HG03108 (cell line): ENCODE measurements at regions not wholly inside any gene's neighbourhood (a gene's known extent, or its start where the extent isn't known, plus 50 kb on each side); places are given as distances from the start of the nearest gene placed in this dataset.

Source experiments
- ATAC-seq: cut with Tn5 transposase; IDR thresholded peaks from one replicate; pipeline ENCODE4 v1.9.1; 2021; ENCODE audit warnings: moderate library complexity; ENCODE audit not compliant: unreplicated experiment

DNA sequence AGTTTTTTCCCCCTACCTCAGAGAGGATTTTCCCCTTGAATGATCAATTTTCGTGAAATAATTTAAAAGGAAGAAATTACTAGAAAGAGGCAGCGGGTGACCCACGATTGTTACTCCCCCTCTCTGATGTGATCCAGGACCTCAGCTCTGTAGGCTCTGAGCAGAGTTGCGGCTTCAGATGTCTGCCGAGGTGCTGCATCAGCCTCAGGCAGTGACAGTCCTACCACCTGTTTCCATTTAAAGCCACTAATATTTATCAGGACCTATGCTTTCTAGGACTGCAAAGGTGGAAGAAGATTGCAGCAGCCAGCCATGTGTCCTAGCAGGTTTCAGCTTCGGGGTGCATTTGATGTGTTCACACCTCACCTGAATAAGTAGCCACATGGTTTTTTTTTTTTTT, 294.8 kb upstream of the C2CD4B start:
- ATAC-seq = no peak

DNA sequence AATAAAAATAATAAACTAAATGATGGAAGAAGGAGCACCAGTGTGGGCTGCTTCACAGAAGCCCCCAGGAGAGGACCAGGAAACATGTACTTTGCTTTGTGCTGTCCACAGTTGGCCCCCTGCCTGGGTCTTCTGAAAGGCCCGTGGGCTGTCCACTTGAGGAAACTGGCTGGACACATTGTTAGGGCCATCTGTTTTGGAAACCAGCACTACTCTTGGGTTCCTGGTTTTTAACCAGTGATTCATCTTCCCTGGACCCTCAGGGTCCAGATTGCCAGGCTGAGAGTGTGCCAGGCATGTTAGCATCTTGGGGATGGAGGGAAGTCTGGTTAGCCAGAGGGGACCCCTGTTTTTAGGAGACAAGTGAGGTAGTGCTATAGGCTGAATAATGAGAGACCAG, 297.2 kb upstream of the C2CD4B start:
- ATAC-seq = no peak

DNA sequence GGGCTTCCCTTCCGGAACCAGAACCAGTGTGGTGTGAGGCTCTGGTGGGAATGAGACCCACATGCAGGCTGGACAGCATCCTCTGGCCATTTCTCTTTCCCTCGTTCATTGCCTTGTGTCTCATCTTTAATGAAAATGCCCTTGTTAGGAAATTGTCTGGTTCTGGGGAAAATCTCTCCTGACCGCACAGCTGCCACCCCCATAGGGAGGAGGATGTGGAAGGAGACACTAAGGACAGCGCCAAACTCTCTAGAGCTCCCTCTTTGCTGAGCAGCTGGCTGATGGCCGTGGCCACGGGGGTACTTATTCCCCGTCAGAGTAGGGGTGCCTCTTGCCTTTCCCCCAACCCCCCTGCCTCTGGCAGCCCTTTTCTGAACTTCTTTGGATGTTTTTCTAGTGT, 297.6 kb upstream of the C2CD4B start:
- ATAC-seq = no peak

DNA sequence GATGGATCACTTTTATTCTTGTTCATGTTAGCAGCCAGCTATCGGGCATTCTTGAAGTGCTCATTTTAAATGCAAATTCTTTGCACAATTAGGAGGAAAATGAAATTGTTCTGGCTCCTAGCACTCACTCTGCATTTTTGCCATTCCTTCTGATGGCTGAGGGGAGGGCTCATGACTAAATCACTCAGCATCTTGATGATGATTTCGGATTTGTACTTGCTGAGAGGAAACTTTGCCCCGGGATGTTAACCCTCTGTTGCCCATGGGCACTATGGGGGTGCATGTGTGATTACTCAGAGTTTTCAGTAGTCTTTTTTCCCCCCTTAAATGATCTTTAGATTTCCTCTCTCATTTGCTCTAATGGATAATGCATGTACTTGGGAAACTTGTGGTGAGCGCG, 299.6 kb upstream of the C2CD4B start:
- ATAC-seq = no peak

DNA sequence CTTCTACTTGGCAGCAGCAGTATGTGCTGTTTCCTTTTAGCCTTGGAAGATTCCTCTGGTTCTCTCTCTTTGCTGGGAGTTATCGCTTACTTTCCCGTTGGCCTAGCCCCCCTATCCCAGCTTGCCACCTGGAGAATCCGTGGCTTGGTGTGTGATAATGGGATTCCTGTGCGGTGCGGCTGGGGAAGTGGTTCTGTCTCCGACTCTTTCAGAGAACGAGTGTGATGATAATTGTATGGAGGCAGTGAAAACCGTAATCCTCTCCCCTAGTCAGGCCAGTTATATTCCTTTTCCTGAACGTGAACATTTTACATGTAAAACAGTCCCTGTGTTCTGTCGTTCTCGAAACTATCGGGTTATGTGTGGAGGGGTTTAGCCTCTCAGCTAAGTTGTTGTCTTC, 300.1 kb upstream of the C2CD4B start:
- no peak for ATAC-seq

DNA sequence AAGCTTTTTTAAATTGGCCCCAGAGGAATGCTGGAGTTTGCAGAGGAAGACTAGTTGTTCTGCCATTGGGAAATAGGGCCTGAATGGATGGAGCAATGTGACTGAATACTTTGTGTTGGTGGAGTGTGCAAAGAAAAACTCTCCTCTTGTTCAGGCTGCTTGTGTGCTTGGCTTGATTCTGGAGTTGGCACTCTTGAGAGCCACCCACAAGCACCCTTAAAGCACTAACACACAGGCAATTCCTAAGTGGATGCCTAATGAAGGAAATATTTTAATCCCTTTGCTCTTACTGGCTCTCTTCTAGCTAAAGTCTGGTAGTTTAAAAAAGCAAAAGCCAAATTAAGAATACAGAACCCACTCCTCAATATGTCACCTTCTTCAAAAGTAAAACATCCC, 304.4 kb upstream of the C2CD4B start:
- no peak for ATAC-seq

DNA sequence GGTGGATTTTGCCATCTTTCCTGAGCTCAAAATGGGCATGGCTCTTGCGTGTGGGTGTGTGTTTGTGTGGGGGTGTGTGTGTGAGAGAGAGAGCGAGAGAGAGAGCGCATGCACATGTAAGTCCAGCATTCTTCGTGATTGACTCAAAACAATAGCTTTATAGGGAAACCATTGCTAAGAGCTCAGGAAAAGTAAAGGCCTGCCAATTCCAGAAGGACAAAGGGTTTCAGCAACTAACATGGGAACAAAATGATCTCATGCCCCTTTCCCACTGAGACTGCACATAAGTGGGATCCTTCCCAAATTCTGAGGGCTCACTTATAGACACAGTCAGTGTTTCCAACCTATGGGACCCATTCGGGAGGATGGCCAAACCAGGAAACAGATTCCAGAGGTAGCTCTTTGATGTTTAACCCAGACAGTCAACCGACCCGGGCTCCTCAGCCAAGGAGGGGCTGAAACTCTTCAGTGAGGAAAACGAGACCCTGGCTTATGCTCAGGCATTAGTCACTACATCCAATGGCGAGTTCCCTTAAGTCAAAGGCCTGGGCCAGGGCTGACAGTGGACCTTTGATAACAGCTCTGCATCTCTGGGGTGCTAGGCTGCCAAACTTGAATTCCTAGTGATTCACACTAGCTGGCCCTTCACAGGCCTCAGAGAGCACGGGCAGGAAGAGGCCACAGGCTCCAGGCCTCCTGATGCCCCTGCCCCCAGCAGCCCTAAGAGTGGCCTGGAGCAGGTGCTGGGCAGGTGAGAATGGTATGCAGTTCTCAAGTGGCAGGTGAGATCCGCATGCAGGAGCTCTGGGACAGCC, 305.0 kb upstream of the C2CD4B start:
- ATAC-seq = no peak

DNA sequence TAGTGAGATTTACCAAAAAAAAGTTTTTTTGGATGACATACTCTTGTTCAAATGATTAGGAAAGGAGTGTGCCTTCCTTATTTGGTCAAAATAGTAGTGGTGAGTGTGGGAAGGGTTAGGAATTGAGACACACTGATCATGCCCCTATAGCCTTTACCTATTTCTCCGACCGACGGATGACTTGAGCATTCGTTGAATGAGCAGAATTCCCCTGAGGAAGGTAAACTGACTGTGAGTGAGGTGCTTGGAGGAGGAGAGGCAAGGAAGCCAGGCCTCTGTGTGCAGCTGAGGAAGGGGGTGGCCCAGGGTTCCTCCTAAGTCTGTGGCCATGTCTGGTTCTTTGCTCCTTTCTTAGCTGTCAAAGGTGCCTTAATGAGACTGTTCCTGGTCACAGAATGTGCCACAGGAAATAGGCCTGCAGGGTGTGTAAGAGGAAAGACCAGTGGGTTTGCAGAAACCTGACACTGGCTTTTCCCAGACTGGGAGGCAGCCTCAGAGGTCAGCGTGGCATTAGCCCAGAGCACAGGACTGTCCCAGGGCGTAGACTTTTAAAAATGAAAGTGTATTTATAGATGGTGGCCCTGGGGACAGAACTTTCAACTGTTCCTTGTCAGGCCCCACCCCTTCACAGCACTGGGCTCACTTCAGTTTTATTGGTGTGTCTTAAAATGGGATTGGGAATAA, 307.7 kb upstream of the C2CD4B start:
- no peak for ATAC-seq

DNA sequence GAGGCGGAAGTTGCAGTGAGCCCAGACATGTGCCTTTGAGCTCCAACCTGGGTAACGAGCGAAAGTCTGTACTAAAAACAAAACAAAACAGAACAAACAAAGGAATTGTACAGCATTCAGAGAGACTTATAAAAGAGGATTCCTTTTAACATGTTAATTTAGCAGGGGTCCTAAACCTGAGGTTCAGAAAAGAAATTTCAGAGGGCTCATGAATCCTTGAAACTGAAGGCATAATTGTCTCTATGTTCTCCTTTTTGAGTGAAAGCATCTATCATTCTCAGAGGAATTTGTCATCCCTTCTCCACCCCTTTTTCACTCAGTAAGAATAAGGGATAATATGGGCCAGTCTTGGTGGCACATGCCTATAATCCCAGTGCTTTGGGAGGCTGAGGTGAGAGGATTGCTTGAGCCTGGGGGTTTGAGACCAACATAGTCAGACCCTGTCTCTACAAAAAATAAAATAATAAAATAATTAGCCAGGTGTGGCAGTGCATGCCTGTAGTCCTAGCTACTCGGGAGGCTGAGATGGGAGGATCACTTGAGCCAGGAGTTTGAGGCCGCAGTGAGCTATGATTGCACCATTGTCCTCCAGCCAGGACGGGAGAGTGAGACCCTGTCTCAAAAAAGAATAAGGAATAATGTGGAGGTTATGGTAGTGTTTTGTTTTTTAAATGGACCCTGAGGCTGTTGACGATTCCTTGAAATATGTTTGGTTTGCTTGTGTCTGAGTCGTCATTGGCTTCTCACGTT, 309.1 kb upstream of the C2CD4B start:
- no peak for ATAC-seq

DNA sequence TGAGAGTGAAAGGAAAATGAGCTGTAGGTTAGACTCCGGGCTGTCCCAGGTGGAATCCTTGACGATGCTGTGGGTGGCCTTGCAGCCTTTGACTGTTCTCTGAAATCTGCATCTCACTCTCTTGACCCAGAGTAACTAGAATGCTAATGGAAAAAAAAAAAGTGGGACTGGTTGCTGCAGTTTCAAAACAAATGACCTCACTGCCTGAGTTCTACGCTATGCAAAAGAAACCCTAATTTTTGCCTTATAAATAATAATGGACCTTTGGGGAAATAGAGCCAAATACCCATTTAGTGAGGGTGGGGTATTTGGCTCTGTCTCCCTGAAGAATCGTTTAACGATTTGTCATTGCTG, 309.7 kb upstream of the C2CD4B start:
- no peak for ATAC-seq

DNA sequence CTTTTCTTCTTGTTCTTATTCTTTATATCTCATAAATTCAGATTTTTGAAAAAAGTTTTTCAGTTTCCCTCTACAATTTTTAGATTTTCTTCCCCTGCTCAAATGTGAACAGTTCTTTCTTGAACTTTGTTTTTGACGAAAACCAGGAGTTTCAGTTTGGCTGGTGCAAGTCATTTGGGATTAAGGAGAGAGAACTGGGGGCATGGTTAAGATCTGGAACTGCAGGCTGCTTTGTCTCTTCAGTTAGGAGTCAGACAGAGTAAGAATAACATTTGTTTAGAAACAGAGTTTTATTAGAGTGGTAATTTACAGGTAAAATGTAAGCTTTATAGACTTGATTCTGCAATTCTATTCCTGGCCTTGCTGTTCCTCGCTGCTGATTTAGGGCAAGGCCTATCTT, 310.5 kb upstream of the C2CD4B start:
- ATAC-seq = no peak

DNA sequence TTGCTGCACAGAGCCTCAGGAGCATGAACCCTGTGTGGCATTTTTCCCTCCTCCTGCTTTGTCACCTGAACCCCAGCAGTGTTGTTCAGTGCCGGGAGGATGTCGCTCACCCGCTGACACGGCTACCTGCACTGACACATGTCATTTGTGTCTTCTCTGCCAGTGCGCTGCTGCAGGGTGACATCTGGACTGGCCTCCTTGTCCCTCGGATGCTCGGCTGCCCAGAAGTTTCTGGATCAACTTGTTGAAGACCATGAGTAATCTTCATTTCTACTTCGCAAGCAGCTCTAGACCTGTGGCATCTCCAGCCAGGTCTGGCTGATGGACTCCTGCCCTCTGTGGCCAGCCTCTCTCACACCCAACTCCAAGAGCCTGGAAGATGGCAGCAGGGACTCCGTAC, 311.1 kb upstream of the C2CD4B start:
- no peak for ATAC-seq

DNA sequence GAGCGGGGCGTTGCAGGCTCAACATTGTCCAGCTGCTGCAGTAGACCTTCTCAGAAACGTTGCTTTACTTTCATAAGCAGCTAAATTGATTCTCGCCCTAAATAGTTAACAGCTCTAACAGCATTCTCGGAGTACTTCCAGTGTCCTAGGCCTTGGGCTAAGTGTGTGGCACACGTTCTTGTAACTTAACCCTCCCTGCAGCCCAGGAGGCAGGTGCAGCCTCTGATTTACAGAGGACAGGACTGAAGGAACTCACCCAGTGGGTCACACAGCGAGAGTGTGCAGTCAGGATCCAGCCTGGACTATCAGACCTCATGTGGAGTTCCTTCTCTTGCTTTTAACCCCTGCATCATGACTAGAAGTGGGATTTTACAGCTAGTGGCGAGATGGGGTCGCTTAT, 312.8 kb upstream of the C2CD4B start:
- no peak for ATAC-seq

DNA sequence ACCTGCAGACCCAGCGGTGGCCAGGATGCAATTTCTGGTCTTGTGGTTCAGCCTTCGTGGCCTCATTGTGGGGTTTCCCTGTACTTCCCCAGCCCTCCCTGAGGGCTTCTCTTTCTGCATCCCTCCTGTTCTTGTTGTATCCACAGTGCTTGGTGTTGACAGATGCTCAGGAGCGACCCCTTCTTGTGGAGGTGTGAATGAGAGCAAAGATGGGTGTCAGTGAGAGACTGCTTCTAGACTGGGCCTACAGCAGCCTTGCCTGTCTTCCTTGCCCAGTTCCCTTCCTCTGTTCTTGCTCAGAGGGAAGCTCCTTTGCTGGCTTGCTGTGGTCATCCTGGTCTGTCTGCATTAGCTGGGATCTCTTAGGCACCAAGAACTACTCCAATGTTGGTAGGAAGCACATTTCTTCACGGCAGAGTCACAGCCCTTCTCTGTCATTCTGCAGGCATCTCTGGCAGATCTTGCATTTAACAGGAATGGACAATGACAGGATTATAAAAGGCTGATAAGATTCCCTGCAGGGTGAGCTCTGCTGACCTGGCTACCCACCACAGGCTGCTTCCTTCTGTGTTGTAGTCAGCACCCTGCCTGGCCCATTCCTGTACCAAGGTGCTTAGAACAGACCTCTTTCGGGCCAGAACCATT, 317.8 kb upstream of the C2CD4B start:
- no peak for ATAC-seq

DNA sequence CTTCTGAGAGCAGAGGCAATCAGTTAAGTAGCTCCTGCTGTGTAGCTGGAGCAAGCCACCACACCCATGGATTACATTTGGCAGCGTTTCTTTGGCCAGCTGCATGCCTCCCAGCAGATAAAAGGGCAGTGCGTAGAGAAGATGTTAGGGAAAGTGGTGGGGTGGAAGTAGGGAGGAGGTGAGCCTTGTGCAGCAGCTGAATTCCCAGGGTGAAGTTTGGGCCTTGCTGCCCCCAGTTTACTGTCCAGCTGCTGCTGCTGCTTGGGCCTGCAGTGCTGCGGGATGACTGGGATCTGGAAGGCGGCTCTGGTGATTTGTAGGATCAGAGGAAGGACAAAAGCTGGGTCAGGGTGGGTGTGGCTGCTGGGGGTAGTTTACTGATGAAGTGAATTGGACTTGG, 318.7 kb upstream of the C2CD4B start:
- ATAC-seq = no peak

DNA sequence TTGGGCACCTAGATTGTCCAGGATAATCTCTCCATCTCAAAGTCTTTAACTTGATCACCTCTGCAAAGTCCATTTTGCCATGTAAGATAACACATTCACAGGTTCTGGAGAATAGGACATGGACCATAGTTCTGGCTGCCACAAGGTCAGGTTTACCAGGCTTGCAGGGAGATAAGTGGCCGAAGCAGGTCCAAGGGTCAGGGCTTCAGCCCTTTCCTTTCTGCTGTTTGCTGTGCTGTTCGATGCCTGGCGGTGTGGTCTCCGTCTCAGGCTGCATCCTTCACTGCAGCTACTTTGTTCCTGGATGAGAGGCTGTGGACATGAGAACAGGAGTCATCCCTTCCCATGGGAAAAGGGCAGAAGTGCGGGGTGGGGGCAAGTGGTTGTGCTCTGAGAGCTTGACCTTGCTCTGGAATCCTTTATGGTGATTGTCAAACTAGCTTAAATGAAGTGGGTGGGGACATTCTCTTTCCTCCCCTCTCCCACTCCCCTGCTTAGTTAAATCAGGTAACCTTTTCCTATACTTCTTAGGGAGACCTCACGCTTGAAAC, 320.2 kb upstream of the C2CD4B start:
- ATAC-seq = no peak

DNA sequence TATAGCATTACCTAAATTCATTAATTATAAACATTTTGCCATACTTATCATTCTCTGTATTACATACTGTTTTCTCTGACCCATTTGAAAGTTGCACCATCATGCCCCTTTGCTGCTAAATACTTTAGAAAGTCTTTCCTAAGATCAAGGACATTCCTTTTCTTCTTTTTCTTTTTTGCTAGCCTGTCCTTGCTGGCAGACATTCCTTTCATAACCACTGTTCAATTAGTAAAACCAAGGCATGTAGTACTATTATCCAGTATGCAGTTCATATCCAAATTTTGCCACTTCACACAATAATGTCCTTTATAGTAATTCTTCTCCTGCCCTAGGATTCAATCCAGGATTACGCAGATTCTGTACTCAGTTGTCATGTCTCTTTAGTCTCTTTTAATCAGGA, 321.0 kb upstream of the C2CD4B start:
- no peak for ATAC-seq

DNA sequence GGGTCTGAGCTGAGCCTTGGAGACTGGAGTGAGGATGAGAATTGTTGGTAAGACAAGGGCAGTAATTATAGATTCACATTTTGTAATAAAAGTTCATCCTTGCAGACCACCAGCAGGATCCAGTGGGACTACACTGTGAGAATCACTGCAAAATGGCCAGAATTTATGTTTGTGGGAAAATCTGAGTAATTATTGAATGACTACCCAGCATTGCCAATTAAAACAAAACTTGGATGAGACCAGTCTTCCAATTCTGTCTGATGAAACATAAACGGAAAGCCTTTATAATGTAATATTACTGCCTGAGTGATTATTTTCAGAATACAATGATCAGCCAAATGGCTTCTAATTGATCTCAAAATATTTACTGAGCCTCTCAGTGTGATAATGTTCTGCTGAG, 323.3 kb upstream of the C2CD4B start:
- ATAC-seq = no peak

DNA sequence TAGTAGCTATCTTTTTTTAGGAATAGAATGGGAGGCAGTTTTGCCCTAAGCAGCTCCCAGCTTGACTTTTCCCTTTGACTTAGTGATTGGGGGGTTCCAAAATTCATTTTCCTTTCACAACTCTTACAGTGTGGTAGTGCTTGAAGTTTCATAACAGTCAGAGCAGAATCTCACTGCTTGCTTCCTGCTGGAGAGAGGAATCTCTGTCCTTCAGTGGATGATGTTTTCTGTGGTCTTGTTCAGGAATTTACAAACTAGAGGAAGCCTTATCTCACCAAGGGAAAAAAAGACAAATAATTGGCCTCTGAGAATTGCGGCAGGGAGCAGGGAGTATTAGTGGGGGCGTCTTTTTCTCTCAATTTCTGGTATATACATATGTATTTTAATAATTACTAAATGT, 326.6 kb upstream of the C2CD4B start:
- no peak for ATAC-seq

DNA sequence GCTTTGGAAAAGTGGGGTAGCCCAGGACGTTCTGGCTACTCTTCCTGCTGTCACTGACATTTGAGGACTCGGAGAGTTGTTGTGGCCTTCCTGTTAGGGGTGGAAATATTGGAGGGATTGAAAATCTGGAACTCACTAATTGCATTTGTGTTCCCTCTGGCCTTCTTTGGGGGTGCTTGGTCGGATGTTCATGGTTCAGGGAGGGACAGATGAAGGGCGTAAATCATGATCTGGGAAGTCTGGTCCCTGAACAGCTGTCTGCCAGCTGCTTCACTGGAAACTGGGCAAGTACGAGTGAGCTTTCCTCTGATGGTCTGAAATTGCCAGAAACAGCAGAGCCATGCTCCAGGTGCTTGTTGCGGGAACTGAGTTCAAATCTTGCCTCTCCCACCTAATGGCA, 327.8 kb upstream of the C2CD4B start:
- ATAC-seq = no peak

DNA sequence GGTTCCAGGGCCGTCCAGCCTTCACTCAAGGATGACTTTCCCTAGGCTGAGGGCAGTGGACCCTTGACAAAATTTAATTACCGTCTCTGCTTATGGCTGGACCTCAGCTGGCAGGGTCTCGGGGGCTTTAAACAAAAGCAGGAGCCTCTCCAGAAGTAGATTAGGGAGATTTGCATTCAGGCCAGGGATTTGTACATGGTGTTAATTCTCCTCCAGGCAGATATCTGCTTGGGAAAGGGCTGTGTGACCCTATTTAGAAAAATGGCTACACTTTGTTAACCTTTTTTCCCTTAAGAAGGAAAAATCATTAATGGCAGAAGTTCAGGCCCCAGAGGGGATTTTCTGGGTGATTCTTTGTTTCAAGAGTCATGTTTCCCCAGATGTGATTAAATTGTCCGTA, 329.1 kb upstream of the C2CD4B start:
- ATAC-seq = no peak
